ENCODE measurements at regions not wholly inside any gene's neighbourhood (a gene's known extent, or its start where the extent isn't known, plus 50 kb on each side); places are given as distances from the start of the nearest gene placed in this dataset.

DNA sequence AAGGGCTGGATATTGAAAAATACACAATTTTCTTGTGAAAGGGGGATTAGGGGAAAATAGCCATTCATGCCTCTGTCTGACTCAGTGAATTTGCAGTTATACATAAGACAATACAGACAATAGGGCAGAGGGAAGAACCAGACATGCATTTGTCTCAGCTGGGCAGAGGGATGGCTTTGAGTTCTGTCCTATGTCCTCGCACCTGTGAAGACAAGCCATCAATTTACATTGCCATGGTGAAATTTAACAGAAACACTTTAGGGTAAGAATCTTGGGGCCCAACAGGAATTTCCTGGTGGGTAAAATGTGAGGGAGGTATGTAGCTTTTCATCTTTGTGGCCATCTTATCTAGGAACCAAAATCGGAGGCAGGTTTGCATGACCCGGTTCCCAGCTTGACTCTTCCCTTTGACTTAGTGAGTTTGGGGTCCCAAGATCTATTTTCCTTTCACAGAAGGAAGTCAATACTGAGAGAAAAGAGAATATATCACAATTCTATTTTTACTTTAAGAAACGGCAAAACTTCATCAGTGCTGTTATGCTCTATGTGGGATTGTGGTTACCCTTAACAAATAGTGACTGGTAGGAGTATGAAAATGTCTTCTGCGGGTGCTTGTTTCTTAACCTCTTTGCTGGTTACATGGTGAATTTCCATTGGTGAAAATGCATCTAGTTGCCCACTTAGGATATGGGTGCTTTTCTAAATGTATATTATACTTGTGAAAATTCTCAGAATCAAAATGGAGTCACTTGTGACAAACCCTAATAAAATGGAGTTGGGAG, 221.8 kb downstream of the SPP2 start:
- ChIA-PET CTCF (interaction anchor here (1.1 to 1.6 kb wide), 2 partner anchors 14 to 16 kb away, joined by 5 to 7 read pairs; no protein-coding TSS in a partner anchor), POLR2A (no interaction called here), RAD21 (ENCODE audit: low non-redundant PET in 1 of 2, low total read pairs in 2 of 2, uncharacterized antibody in 2 of 2, unreplicated experiment in 2 of 2) (no interaction called here)
- Histone ChIP-seq H3K27ac (ENCODE audit: low read depth, low read length) (no peak overlapping the region), H3K4me2 (ENCODE audit: low read length) (no peak overlapping the region), H3K27me3 (ENCODE audit: insufficient read depth, low read length) (no peaks in the 10 kb centered on the region), H3K9me3 (ENCODE audit: control insufficient read depth in 1 of 2, insufficient read depth in 1 of 2, low read depth in 1 of 2, low read length in 2 of 2) (no peaks in the 10 kb centered on the region), H2AFZ (ENCODE audit: low read depth, low read length, poor library complexity, severe bottlenecking) (no peak overlapping the region), H3K4me3 (replicated peaks in 1 of 2; ENCODE audit: low read depth in 1 of 2, low read length in 2 of 2) (no peak overlapping the region), H3K79me2 (ENCODE audit: insufficient read depth, low read length) (no peaks in the 10 kb centered on the region), H3K9me2 (ENCODE audit: insufficient read depth) (no peaks in the 10 kb centered on the region; the same call in 1 of the 2 replicates), H3K36me3 (ENCODE audit: control insufficient read depth in 1 of 2, insufficient read depth in 2 of 2, low read length in 2 of 2) (no peaks in the 10 kb centered on the region), H3K4me1 (ENCODE audit: control insufficient read depth in 1 of 2, insufficient read depth in 2 of 2, low read length in 2 of 2) (peaks cover 0 to 6% of the 10 kb centered on the region in 2 experiments; a peak in 2 of 4 replicates), H4K20me1 (ENCODE audit: insufficient read depth) (no peaks in the 10 kb centered on the region), H3K9ac (ENCODE audit: low read length) (no peak overlapping the region)
- no TSS peak for BruUV-seq (replicated peaks)
- ATAC-seq (no peak), DNase-seq (ENCODE audit: low read depth, low spot score) (no peak)
- TF ChIP-seq SIN3A (IDR thresholded peaks at IDR 0.05; ENCODE audit: low read depth) (no peak), POLR2A (IDR thresholded peaks at IDR 0.05; ENCODE audit: borderline replicate concordance, extremely low read depth, insufficient read depth, insufficient read length) (no peak), YY1 (IDR thresholded peaks at IDR 0.05; ENCODE audit: extremely low read depth, insufficient replicate concordance, low read depth, low read length) (no peak), ZNF274 (IDR thresholded peaks at IDR 0.05; ENCODE audit: low read depth, low read length) (no peak), EZH2phosphoT487 (IDR thresholded peaks at IDR 0.05; ENCODE audit: borderline replicate concordance) (no peak), EGR1 (IDR thresholded peaks at IDR 0.05; ENCODE audit: low read depth) (no peak), ELF1 (IDR thresholded peaks at IDR 0.05; ENCODE audit: borderline replicate concordance, low read depth) (no peak), CBX3 (IDR thresholded peaks at IDR 0.05; ENCODE audit: low read depth) (no peak), FOSL1 (IDR thresholded peaks at IDR 0.05; ENCODE audit: low read depth) (no peak), SP1 (IDR thresholded peaks at IDR 0.05; ENCODE audit: low read depth) (no peak), EZH2 (IDR thresholded peaks at IDR 0.05) (no peak), ZFX (IDR thresholded peaks at IDR 0.05) (no peak), JUND (IDR thresholded peaks at IDR 0.05) (no peak), RAD21 (IDR thresholded peaks at IDR 0.05; ENCODE audit: low read depth) (no peak), SRF (IDR thresholded peaks at IDR 0.05; ENCODE audit: low read depth) (no peak)
- TF ChIP-seq, protein P1, sequence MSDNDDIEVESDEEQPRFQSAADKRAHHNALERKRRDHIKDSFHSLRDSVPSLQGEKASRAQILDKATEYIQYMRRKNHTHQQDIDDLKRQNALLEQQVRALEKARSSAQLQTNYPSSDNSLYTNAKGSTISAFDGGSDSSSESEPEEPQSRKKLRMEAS (IDR thresholded peaks at IDR 0.05) = no peak
- TF ChIP-seq, protein P2, sequence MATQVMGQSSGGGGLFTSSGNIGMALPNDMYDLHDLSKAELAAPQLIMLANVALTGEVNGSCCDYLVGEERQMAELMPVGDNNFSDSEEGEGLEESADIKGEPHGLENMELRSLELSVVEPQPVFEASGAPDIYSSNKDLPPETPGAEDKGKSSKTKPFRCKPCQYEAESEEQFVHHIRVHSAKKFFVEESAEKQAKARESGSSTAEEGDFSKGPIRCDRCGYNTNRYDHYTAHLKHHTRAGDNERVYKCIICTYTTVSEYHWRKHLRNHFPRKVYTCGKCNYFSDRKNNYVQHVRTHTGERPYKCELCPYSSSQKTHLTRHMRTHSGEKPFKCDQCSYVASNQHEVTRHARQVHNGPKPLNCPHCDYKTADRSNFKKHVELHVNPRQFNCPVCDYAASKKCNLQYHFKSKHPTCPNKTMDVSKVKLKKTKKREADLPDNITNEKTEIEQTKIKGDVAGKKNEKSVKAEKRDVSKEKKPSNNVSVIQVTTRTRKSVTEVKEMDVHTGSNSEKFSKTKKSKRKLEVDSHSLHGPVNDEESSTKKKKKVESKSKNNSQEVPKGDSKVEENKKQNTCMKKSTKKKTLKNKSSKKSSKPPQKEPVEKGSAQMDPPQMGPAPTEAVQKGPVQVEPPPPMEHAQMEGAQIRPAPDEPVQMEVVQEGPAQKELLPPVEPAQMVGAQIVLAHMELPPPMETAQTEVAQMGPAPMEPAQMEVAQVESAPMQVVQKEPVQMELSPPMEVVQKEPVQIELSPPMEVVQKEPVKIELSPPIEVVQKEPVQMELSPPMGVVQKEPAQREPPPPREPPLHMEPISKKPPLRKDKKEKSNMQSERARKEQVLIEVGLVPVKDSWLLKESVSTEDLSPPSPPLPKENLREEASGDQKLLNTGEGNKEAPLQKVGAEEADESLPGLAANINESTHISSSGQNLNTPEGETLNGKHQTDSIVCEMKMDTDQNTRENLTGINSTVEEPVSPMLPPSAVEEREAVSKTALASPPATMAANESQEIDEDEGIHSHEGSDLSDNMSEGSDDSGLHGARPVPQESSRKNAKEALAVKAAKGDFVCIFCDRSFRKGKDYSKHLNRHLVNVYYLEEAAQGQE (IDR thresholded peaks at IDR 0.05; ENCODE audit: low read depth) = no peak
- TF ChIP-seq, protein P3, sequence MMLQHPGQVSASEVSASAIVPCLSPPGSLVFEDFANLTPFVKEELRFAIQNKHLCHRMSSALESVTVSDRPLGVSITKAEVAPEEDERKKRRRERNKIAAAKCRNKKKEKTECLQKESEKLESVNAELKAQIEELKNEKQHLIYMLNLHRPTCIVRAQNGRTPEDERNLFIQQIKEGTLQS (IDR thresholded peaks at IDR 0.05) = no peak
- TF ChIP-seq, protein P4, sequence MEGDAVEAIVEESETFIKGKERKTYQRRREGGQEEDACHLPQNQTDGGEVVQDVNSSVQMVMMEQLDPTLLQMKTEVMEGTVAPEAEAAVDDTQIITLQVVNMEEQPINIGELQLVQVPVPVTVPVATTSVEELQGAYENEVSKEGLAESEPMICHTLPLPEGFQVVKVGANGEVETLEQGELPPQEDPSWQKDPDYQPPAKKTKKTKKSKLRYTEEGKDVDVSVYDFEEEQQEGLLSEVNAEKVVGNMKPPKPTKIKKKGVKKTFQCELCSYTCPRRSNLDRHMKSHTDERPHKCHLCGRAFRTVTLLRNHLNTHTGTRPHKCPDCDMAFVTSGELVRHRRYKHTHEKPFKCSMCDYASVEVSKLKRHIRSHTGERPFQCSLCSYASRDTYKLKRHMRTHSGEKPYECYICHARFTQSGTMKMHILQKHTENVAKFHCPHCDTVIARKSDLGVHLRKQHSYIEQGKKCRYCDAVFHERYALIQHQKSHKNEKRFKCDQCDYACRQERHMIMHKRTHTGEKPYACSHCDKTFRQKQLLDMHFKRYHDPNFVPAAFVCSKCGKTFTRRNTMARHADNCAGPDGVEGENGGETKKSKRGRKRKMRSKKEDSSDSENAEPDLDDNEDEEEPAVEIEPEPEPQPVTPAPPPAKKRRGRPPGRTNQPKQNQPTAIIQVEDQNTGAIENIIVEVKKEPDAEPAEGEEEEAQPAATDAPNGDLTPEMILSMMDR (IDR thresholded peaks at IDR 0.05 in 2 of 3, conservative IDR thresholded peaks at IDR 0.05 in 1 of 3; ENCODE audit: borderline replicate concordance in 1 of 3, insufficient read depth in 1 of 3, low read depth in 2 of 3, low read length in 2 of 3) = no peak
- intact Hi-C loops (cut with micrococcal nuclease) = no loop called here

Measured in HCT116 (cell line).